ENCODE measurements at regions not wholly inside any gene's neighbourhood (a gene's known extent, or its start where the extent isn't known, plus 50 kb on each side); places are given as distances from the start of the nearest gene placed in this dataset.
"Not testable (repeated sequence)": the region's sequence is repeated elsewhere in the genome, so short reads cannot be mapped to it uniquely, and the experiment has no call there.

- no peak for DNase-seq (ENCODE audit: low read depth)
- H3K4me3 ChIP-seq (ENCODE audit: low read length) = no peak overlapping the region
- no peak for TF ChIP-seq CTCF (conservative IDR thresholded peaks at IDR 0.05; ENCODE audit: low read depth, low read length)
Measured at GRCh38 chr4:72945719-72946336, 123.7 kb downstream of the COX18 start.

- TF ChIP-seq CTCF (conservative IDR thresholded peaks at IDR 0.05; ENCODE audit: low read depth, low read length) = no peak
- H3K4me3 ChIP-seq (ENCODE audit: low read length) = no peak overlapping the region
- DNase-seq (ENCODE audit: low read depth) = no peak
Measured at GRCh38 chr4:72942565-72942964, 127.0 kb downstream of the COX18 start.

GRCh38 chr4:72938516-72938915 lies 131.0 kb downstream of the COX18 start:
- no peak for TF ChIP-seq CTCF (conservative IDR thresholded peaks at IDR 0.05; ENCODE audit: low read depth, low read length)
- H3K4me3 ChIP-seq (ENCODE audit: low read length) = no peak overlapping the region
- no peak for DNase-seq (ENCODE audit: low read depth)

DNA sequence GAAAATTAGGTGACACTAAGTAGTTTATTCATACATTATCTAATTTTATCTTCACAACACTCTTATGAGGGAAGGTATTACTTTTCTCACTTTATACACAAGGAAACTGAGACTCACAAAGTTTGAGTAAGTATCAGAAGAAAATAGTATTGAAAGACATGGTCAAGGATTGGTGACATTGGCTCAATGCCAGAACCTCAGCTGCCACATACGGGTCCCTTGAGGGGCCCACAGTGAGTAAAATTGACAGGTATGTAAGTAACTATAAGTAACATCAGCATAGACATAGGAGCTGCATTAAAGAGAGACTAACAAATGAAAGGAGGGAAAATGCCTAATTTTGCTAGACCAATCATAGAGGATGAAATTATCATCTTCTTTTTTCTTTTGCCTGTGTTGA lies 134.1 kb downstream of the COX18 start:
- no peak for DNase-seq (ENCODE audit: low read depth)
- TF ChIP-seq CTCF (conservative IDR thresholded peaks at IDR 0.05; ENCODE audit: low read depth, low read length) = no peak
- H3K4me3 ChIP-seq (ENCODE audit: low read length) = no peak overlapping the region

GRCh38 chr4:72933029-72933428 lies 136.5 kb downstream of the COX18 start:
- TF ChIP-seq CTCF (conservative IDR thresholded peaks at IDR 0.05; ENCODE audit: low read depth, low read length) = no peak
- no peak overlapping the region for H3K4me3 ChIP-seq (ENCODE audit: low read length)
- DNase-seq (ENCODE audit: low read depth) = no peak

GRCh38 chr4:72931346-72931745 lies 138.2 kb downstream of the COX18 start:
- no peak overlapping the region for H3K4me3 ChIP-seq (ENCODE audit: low read length)
- no peak for DNase-seq (ENCODE audit: low read depth)
- no peak for TF ChIP-seq CTCF (conservative IDR thresholded peaks at IDR 0.05; ENCODE audit: low read depth, low read length)

DNA sequence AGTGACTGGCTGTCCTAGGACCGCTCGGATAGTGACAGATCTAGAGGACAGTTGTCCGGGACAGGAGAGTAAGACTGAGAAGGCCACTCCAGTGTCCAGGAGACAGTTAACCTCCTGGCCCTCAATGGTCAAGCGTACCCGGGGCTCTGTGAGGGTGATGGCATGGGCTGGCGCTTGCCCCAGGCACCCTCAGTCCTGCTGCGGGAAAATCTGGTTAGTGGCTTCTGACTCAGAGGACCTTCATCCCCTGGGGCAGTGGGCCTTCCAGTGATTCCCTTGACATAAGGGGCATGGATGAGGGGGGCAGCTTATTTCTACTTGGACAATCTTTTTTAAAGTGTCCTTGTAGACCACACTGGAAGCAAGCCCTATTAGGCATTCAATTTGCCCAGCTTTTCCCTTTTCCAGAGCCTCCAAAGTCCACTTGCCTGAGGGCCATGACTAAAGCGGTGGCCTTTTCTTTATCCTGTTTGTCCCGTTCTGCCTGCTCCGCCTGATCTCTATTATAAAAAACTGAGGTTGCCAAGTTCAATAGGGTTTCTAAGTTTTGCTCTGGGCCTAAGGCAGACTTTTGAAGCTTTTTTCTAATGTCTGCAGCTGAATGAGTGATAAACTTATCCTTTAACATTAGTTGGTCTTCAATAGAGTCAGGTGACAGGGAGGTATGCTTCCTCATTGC lies 139.8 kb downstream of the COX18 start:
- H3K4me3 ChIP-seq (ENCODE audit: low read length); DNase-seq (ENCODE audit: low read depth): not testable (repeated sequence)

Data from retinal pigment epithelial cell (primary cell).